HG03378 (cell line): ENCODE measurements at regions not wholly inside any gene's neighbourhood (a gene's known extent, or its start where the extent isn't known, plus 50 kb on each side); places are given as distances from the start of the nearest gene placed in this dataset.
"Not testable (repeated sequence)": the region's sequence is repeated elsewhere in the genome, so short reads cannot be mapped to it uniquely, and the experiment has no call there.

Source experiments
- ATAC-seq: cut with Tn5 transposase; IDR thresholded peaks from one replicate; pipeline ENCODE4 v1.9.1; 2021; ENCODE audit warnings: mild to moderate bottlenecking, moderate library complexity; ENCODE audit not compliant: unreplicated experiment

GRCh38 chr18:71403501-71403900 is 1114.7 kb downstream of the SOCS6 start:
- ATAC-seq, result no peak

- ATAC-seq, result no peak
These were observed 1109.7 kb downstream of the SOCS6 start for GRCh38 chr18:71398531-71398930.

- ATAC-seq, result no peak
These were observed 1099.3 kb downstream of the SOCS6 start for GRCh38 chr18:71388148-71388547.

GRCh38 chr18:71374294-71375000 is 1085.6 kb downstream of the SOCS6 start:
- ATAC-seq, result no peak

GRCh38 chr18:71371951-71372605 is 1083.2 kb downstream of the SOCS6 start:
- ATAC-seq, result no peak

GRCh38 chr18:71370671-71371445 is 1082.0 kb downstream of the SOCS6 start:
- ATAC-seq, result no peak

- no peak for ATAC-seq
These were observed 1081.2 kb downstream of the SOCS6 start for GRCh38 chr18:71370095-71370494.

- no peak for ATAC-seq
These were observed 1073.3 kb downstream of the SOCS6 start for GRCh38 chr18:71362140-71362539.

- not testable (repeated sequence) for ATAC-seq
These were observed 1066.8 kb downstream of the SOCS6 start for GRCh38 chr18:71355599-71355998.

- ATAC-seq, result no peak
These were observed 1063.8 kb downstream of the SOCS6 start for GRCh38 chr18:71352618-71353017.

- no peak for ATAC-seq
These were observed 1047.8 kb downstream of the SOCS6 start for GRCh38 chr18:71336576-71337210.

GRCh38 chr18:71329563-71329962 is 1040.7 kb downstream of the SOCS6 start:
- ATAC-seq, result no peak

GRCh38 chr18:71329114-71329513 is 1040.3 kb downstream of the SOCS6 start:
- no peak for ATAC-seq

- ATAC-seq, result no peak
These were observed 1039.0 kb downstream of the SOCS6 start for GRCh38 chr18:71327850-71328249.

- no peak for ATAC-seq
These were observed 1038.6 kb downstream of the SOCS6 start for GRCh38 chr18:71327441-71327840.

- ATAC-seq, result no peak
These were observed 1038.0 kb downstream of the SOCS6 start for GRCh38 chr18:71326826-71327225.

GRCh38 chr18:71324356-71324755 is 1035.5 kb downstream of the SOCS6 start:
- ATAC-seq, result no peak

GRCh38 chr18:71322201-71322600 is 1033.4 kb downstream of the SOCS6 start:
- no peak for ATAC-seq

- ATAC-seq, result no peak
These were observed 1032.5 kb downstream of the SOCS6 start for GRCh38 chr18:71321319-71321718.

GRCh38 chr18:71304856-71305255 is 1016.0 kb downstream of the SOCS6 start:
- ATAC-seq, result no peak

- not testable (repeated sequence) for ATAC-seq
These were observed 1014.9 kb downstream of the SOCS6 start for GRCh38 chr18:71303743-71304142.
